ENCODE measurements at regions not wholly inside any gene's neighbourhood (a gene's known extent, or its start where the extent isn't known, plus 50 kb on each side); places are given as distances from the start of the nearest gene placed in this dataset.
"Not testable (repeated sequence)": the region's sequence is repeated elsewhere in the genome, so short reads cannot be mapped to it uniquely, and the experiment has no call there.

DNA sequence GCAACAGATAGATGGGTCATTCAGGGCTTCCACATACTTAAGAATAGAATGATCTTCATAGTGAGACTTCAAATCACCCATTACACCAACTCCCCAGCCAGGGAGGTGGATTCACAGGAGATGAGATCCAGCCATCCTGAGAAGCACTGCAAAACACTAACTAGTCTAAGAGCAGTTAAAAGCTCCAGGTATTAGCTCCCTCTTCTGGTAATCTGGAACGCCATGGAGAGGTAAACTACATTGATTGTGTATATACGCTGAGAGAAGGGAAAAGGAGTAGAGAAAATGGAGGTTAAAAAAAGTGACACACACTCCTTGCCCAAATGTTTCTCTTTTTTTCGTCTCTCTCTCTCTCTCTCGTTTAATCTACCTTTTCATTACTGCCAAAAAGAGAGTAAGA, 60.3 kb downstream of the CDY2A start:
- TF ChIP-seq ZNF776 (CRISPR knock-in tag; IDR thresholded peaks at IDR 0.05); ZKSCAN8 (CRISPR knock-in tag; IDR thresholded peaks at IDR 0.05; ENCODE audit: borderline replicate concordance): not testable (repeated sequence)
- TF ChIP-seq, protein P1, sequence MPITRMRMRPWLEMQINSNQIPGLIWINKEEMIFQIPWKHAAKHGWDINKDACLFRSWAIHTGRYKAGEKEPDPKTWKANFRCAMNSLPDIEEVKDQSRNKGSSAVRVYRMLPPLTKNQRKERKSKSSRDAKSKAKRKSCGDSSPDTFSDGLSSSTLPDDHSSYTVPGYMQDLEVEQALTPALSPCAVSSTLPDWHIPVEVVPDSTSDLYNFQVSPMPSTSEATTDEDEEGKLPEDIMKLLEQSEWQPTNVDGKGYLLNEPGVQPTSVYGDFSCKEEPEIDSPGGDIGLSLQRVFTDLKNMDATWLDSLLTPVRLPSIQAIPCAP (CRISPR knock-in tag; IDR thresholded peaks at IDR 0.05; ENCODE audit: low read depth) = not testable (repeated sequence)

All from HepG2 (cell line).